Heart left ventricle (tissue), 16 donors: ENCODE measurements at regions not wholly inside any gene's neighbourhood (a gene's known extent, or its start where the extent isn't known, plus 50 kb on each side); places are given as distances from the start of the nearest gene placed in this dataset.

Experiments used
- ATAC-seq, 4 donors: fragments of 200-7000 bp; cut with Tn5 transposase; one replicate each; pipeline ENCODE4 v1.9.1; 2020 to 2022; ENCODE audit warnings: moderate library complexity in 4 of 4, mild to moderate bottlenecking in 3 of 4, moderate number of reproducible peaks in 1 of 4
- DNase-seq, 5 donors: peaks; one replicate each; pipeline ENCODE4 v3.0.0-alpha.2; 2020
- H3K27ac ChIP-seq, 12 donors: fragments of 200-600 bp; sonication (generic) in 4 of 12; one replicate each; pipeline versions ENCODE4 v1.5.0 to v1.8.0; 2016 to 2022; ENCODE audit warnings: mild to moderate bottlenecking in 2 of 12
- H3K27me3 ChIP-seq, 9 donors: fragments of 200-600 bp; sonication (generic) in 2 of 9; one replicate each; pipeline versions ENCODE4 v1.5.1 to v1.8.0; 2016 to 2022; ENCODE audit warnings: mild to moderate bottlenecking in 3 of 9
- H3K36me3 ChIP-seq, 9 donors: fragments of 200-600 bp; sonication (generic) in 2 of 9; one replicate each; pipeline versions ENCODE4 v1.5.0 to v1.8.0; 2018 to 2022; ENCODE audit warnings: mild to moderate bottlenecking in 2 of 9
- H3K4me1 ChIP-seq, 12 donors: fragments of 200-600 bp; sonication (generic) in 4 of 12; one replicate each; pipeline versions ENCODE4 v1.5.0 to v1.8.0; 2016 to 2022; ENCODE audit warnings: mild to moderate bottlenecking in 3 of 12
- H3K4me3 ChIP-seq, 12 donors: fragments of 200-600 bp; sonication (generic) in 4 of 12; one replicate each; pipeline versions ENCODE4 v1.5.0 to v1.8.0; 2017 to 2022; ENCODE audit warnings: mild to moderate bottlenecking in 9 of 12, moderate library complexity in 4 of 12
- H3K9me3 ChIP-seq, 12 donors: fragments of 200-600 bp; sonication (generic) in 4 of 12; one replicate each; pipeline versions ENCODE4 v1.5.0 to v1.8.0; 2016 to 2022; ENCODE audit warnings: mild to moderate bottlenecking in 1 of 12
- CTCF ChIP-seq, 12 donors: fragments of 200-600 bp; sonication (generic) in 4 of 12; IDR thresholded peaks; one replicate each; pipeline versions ENCODE4 v1.5.0 to v1.8.0; 2018 to 2022; ENCODE audit warnings: antibody characterized with exemption in 12 of 12, mild to moderate bottlenecking in 5 of 12
- POLR2A ChIP-seq, 2 donors: fragments of 450-650 bp; IDR thresholded peaks; one replicate each; pipeline ENCODE4 v1.6.1; 2017; ENCODE audit warnings: antibody characterized with exemption in 2 of 2, mild to moderate bottlenecking in 2 of 2, moderate library complexity in 2 of 2
- WGBS, 4 donors: extraction: QIAGEN DNeasy Blood & Tissue Kit in 2 of 4; methylation state at CpG; one replicate each; pipeline versions ENCODE4 v1.1.5 to v1.1.7; 2013 to 2018; 5-methylcytosine and 5-hydroxymethylcytosine counted together
- intact Hi-C, 10 donors: fragments of 100-400 bp; cut with DNase I; formaldehyde crosslinking; loops; one replicate each; pipeline versions ENCODE4 v1.11.1 to v1.14.2; 2022
- donor health status: ischemic (EF 13 %, LVEDD 7.1; RV severe dilation, severe dysfunction).
- donor health status: healthy with polysubstance abuse.
- donor health status: DM: no; HTN: yes; CAD: no.
- donor health status: DM: no; HTN: no; CAD: no.
- donor health status: ischemic (EF 25% LVEDD 6.9; RV normal size, moderate dysfunction).
- donor health status: ischemic (EF 25% LVEDD 5.7; RV mildly dilated, moderate dysfunction).
- donor health status: healthy.
- donor health status: DM: yes; HTN: yes; CAD: no.
- donor health status: ischemic (EF 35%, LVEDD 5.7; RV mildly dilated, moderate dysfunction).
- donor health status: nonischemic (EF 11% LVEDD 7.7; RV severe dilation, severe dysfunction).
- donor health status: DM: yes; HTN: yes; CAD: no.
- donor health status: PGD.
- donor health status: ischemic (EF 29% LVEDD 5.4; RV normal size, mild dysfunction).
- donor health status: nonischemic (EF 23%, LVEDD 6.1; RV moderate dilation, normal function).

DNA sequence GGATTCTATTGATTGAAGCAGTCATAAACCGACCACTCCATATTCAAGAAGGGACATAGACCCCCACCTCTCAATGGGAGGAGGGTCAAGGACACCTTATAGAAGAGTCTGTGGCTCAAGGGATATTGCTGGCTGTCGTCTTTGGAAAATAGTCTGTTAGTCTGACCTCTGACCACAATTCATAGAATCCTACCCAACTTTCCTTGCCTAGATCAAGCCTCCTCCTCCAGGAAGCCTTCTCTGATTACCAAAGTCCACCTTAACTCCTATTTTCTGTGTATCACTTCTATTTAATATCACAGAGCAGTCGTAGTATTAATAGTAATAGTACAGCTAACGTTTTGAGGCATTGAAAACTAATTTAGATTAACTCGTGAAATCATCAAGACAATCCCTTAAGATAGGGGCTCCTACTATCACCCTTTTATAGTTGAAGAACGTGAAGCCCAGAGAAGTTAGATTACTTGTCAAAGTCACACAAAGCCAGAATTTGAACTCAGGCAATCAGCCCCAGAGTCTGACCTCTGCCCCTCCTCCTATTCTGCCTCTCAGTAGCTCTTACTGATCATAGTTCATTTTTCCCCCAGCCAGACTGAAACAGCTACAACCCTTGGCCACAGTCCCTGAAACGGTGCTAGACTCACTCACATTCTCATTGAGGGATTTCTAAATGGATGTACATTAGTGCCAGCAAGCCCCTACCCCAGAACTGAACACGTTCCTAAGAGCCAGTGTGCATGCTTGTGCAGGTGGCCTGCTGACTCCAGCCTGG is 636.6 kb downstream of the MID1IP1 start:
- Histone ChIP-seq H3K36me3 (no peaks in the 10 kb centered on the region), H3K27ac (no peak overlapping the region), H3K9me3 (peaks cover 0 to 10% (median 0%) of the 10 kb centered on the region in 12 donors), H3K4me1 (peaks cover 0 to 7% (median 0%) of the 10 kb centered on the region in 12 donors), H3K27me3 (peaks cover 0 to 6% (median 0%) of the 10 kb centered on the region in 9 donors), H3K4me3 (no peak overlapping the region)
- DNase-seq (no peak), ATAC-seq (no peak)
- intact Hi-C loops, result no loop called here
- WGBS, 4 donors, result 64 to 93% (median 80%) methylated on average over 8 of the region's 8 CpGs
- TF ChIP-seq POLR2A (IDR thresholded peaks at IDR 0.05) (no peak), CTCF (IDR thresholded peaks at IDR 0.05) (no peak)

GRCh38 chrX:39438603-39439602 is 637.6 kb downstream of the MID1IP1 start:
- intact Hi-C loops, result no loop called here
- TF ChIP-seq CTCF (IDR thresholded peaks at IDR 0.05) (peak in 6 of 12 donors; percentile 6 to 39 (median 16)), POLR2A (IDR thresholded peaks at IDR 0.05) (no peak)
- H3K27ac ChIP-seq, result no peak overlapping the region
- peaks cover 0 to 10% (median 0%) of the 10 kb centered on the region in 12 donors for H3K9me3 ChIP-seq
- ATAC-seq, result peak in 1 of 4 donors; percentile 34
- WGBS, 4 donors, result 73 to 95% (median 82%) methylated on average over 11 of the region's 11 CpGs
- no peak overlapping the region for H3K4me3 ChIP-seq
- peaks cover 0 to 7% (median 0%) of the 10 kb centered on the region in 12 donors for H3K4me1 ChIP-seq
- DNase-seq, result no peak
- H3K27me3 ChIP-seq, result peaks cover 0 to 6% (median 0%) of the 10 kb centered on the region in 9 donors
- H3K36me3 ChIP-seq, result no peaks in the 10 kb centered on the region

DNA sequence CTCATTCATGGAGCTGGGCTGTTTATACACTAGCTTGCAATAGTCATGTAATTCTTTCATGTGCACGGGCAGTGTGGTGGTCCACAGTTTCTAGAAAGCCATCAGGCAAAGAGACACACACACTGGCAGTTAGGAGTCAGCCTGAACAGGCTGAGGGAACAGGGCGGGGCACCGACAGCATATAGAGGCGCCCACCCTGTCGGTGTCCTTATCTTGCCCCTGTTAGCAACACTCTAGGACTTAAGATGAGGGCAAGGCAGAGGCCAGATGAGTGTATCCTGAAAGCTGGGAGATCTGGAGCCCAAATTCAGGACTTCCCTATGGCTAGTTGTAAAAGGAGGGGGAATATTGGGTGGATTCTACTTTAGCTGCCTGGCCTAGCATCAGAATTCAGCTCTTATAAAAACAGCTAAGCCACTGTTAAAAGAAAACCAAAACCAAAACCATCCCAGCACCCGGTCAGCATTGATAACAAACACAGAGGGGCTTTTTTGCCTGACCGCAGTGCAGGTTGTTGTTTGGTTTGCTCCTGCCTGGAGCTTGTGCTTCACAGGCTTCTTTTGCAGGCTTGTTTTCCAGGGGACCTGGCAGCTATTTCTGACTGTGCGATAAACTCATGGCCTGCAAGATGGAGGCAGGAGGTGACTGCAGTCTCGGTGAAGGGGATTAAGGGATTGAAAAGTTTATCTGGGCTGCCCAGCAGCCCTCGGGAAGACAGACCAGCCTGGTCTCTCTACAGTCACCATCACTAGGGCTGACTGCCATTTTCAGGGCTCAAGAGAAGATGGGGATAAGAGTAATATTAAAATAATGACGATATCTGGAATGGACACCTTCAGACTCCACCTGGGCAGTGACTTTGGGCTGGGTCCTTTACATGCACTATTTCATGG is 638.9 kb downstream of the MID1IP1 start:
- ATAC-seq (peak in 2 of 4 donors; percentile 29 to 30), DNase-seq (no peak)
- Histone ChIP-seq H3K4me1 (peaks cover 0 to 7% (median 0%) of the 10 kb centered on the region in 12 donors), H3K27me3 (peaks cover 0 to 6% (median 0%) of the 10 kb centered on the region in 9 donors), H3K36me3 (no peaks in the 10 kb centered on the region), H3K9me3 (peaks cover 0 to 10% (median 0%) of the 10 kb centered on the region in 12 donors), H3K27ac (peak overlapping the region in 3 of 12 donors; percentile 0 to 34 (median 24)), H3K4me3 (no peak overlapping the region)
- intact Hi-C loops, result loop anchor here in 1 of 10 donors (10.0 kb wide), 1 partner anchor 175 kb away; no protein-coding TSS in a partner anchor
- WGBS, 4 donors, result 52 to 62% (median 56%) methylated on average over 11 of the region's 11 CpGs
- no peak for TF ChIP-seq CTCF (IDR thresholded peaks at IDR 0.05)
- no peak for TF ChIP-seq POLR2A (IDR thresholded peaks at IDR 0.05)
